ENCODE measurements at regions not wholly inside any gene's neighbourhood (a gene's known extent, or its start where the extent isn't known, plus 50 kb on each side); places are given as distances from the start of the nearest gene placed in this dataset.

- no peak for TF ChIP-seq CTCF (IDR thresholded peaks at IDR 0.05; ENCODE audit: insufficient read depth, low read depth, low read length)
- TF ChIP-seq EZH2 (IDR thresholded peaks at IDR 0.05; ENCODE audit: insufficient read depth, low read length) = no peak
Observed at GRCh38 chr19:34051255-34051654, 121.0 kb upstream of the LSM14A start.

Data from astrocyte (in vitro differentiated cells and primary cell).